GM10266 (cell line): ENCODE measurements at regions not wholly inside any gene's neighbourhood (a gene's known extent, or its start where the extent isn't known, plus 50 kb on each side); places are given as distances from the start of the nearest gene placed in this dataset.

ENCODE experiments used
- DNase-seq: peaks from one replicate; pipeline ENCODE4 v3.0.0; 2012; ENCODE audit errors: extremely low spot score
- TF ChIP-seq, protein P1 (sequence below): IDR thresholded peaks from 2 replicates; pipeline ENCODE4 v1.5.1; 2012; ENCODE audit warnings: mild to moderate bottlenecking, low read depth; ENCODE audit not compliant: control insufficient read depth, insufficient read depth; ENCODE audit errors: missing control alignments

DNA sequence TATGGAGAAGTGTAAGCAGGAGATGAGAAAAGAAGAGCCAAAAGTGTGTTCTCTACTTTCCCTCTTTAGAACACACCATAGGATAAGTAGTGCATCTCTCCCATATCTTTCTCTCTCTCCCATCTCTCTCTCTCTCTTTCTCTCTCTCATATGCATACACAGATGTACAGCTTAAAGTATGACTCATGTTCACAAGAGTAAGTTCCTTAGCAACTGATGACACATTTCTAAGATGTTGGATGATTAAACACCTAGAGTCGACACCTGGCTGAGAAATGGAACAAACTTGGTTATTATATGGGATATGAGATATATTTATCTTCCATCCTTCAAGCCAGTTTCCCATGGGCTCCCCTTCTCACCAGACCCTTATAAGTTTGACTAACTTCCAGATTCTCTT is 113.5 kb downstream of the TMEM132E start:
- no peak for DNase-seq
- TF ChIP-seq, protein P1, sequence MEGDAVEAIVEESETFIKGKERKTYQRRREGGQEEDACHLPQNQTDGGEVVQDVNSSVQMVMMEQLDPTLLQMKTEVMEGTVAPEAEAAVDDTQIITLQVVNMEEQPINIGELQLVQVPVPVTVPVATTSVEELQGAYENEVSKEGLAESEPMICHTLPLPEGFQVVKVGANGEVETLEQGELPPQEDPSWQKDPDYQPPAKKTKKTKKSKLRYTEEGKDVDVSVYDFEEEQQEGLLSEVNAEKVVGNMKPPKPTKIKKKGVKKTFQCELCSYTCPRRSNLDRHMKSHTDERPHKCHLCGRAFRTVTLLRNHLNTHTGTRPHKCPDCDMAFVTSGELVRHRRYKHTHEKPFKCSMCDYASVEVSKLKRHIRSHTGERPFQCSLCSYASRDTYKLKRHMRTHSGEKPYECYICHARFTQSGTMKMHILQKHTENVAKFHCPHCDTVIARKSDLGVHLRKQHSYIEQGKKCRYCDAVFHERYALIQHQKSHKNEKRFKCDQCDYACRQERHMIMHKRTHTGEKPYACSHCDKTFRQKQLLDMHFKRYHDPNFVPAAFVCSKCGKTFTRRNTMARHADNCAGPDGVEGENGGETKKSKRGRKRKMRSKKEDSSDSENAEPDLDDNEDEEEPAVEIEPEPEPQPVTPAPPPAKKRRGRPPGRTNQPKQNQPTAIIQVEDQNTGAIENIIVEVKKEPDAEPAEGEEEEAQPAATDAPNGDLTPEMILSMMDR = no peak
